ENCODE measurements at regions not wholly inside any gene's neighbourhood (a gene's known extent, or its start where the extent isn't known, plus 50 kb on each side); places are given as distances from the start of the nearest gene placed in this dataset.

- DNase-seq (ENCODE audit: low read depth in 2 of 2): no peak
Measured at GRCh38 chr6:106918115-106918514, 56.4 kb downstream of the CD24 start.

GRCh38 chr6:106916891-106917290 is 57.6 kb downstream of the CD24 start:
- DNase-seq (ENCODE audit: low read depth in 2 of 2): no peak

GRCh38 chr6:106913676-106914280 is 60.8 kb downstream of the CD24 start:
- DNase-seq (ENCODE audit: low read depth in 2 of 2): no peak

- DNase-seq (ENCODE audit: low read depth in 2 of 2): no peak
Measured at GRCh38 chr6:106913111-106913510, 61.4 kb downstream of the CD24 start.

- no peak for DNase-seq (ENCODE audit: low read depth in 2 of 2)
Measured at GRCh38 chr6:106912091-106912490, 62.4 kb downstream of the CD24 start.

- no peak for DNase-seq (ENCODE audit: low read depth in 2 of 2)
Measured at GRCh38 chr6:106910999-106911949, 63.3 kb downstream of the CD24 start.

GRCh38 chr6:106908386-106908840 is 66.1 kb downstream of the CD24 start:
- DNase-seq (ENCODE audit: low read depth in 2 of 2): no peak

- DNase-seq (ENCODE audit: low read depth in 2 of 2): no peak
Measured at GRCh38 chr6:106907754-106908153, 66.8 kb downstream of the CD24 start.

GRCh38 chr6:106906232-106906631 is 68.3 kb downstream of the CD24 start:
- no peak for DNase-seq (ENCODE audit: low read depth in 2 of 2)

- DNase-seq (ENCODE audit: low read depth in 2 of 2): no peak
Measured at GRCh38 chr6:106903299-106903698, 71.2 kb downstream of the CD24 start.

GRCh38 chr6:106901062-106901461 is 73.5 kb downstream of the CD24 start:
- DNase-seq (ENCODE audit: low read depth in 2 of 2): no peak

GRCh38 chr6:106899697-106900096 is 74.8 kb downstream of the CD24 start:
- DNase-seq (ENCODE audit: low read depth in 2 of 2): no peak

- DNase-seq (ENCODE audit: low read depth in 2 of 2): no peak
Measured at GRCh38 chr6:106897580-106897979, 76.9 kb downstream of the CD24 start.

GRCh38 chr6:106895703-106896040 is 78.9 kb downstream of the CD24 start:
- DNase-seq (ENCODE audit: low read depth in 2 of 2): no peak

- DNase-seq (ENCODE audit: low read depth in 2 of 2): peak; percentile 14 to 43
Measured at GRCh38 chr6:106894978-106895702, 79.4 kb downstream of the CD24 start.

GRCh38 chr6:106892186-106892585 is 82.3 kb downstream of the CD24 start:
- no peak for DNase-seq (ENCODE audit: low read depth in 2 of 2)

- DNase-seq (ENCODE audit: low read depth in 2 of 2): no peak
Measured at GRCh38 chr6:106890447-106890846, 84.1 kb downstream of the CD24 start.

GRCh38 chr6:106889692-106890091 is 84.8 kb downstream of the CD24 start:
- no peak for DNase-seq (ENCODE audit: low read depth in 2 of 2)

GRCh38 chr6:106886922-106887797 is 87.4 kb downstream of the CD24 start:
- DNase-seq (ENCODE audit: low read depth in 2 of 2): no peak

- DNase-seq (ENCODE audit: low read depth in 2 of 2): no peak
Measured at GRCh38 chr6:106886081-106886843, 88.3 kb downstream of the CD24 start.

- DNase-seq (ENCODE audit: low read depth in 2 of 2): no peak
Measured at GRCh38 chr6:106885679-106886078, 88.8 kb downstream of the CD24 start.
